ENCODE measurements at regions not wholly inside any gene's neighbourhood (a gene's known extent, or its start where the extent isn't known, plus 50 kb on each side); places are given as distances from the start of the nearest gene placed in this dataset.

- TF ChIP-seq CTCF (IDR thresholded peaks at IDR 0.05) (no peak), POLR2A (IDR thresholded peaks at IDR 0.05) (no peak), EP300 (IDR thresholded peaks at IDR 0.05) (no peak), POLR2AphosphoS5 (IDR thresholded peaks at IDR 0.05) (no peak)
These were observed 214.0 kb upstream of the CDH13 start for GRCh38 chr16:82412770-82413169.

All from sigmoid colon (tissue), 4 donors.